Uterus (tissue), 2 donors: ENCODE measurements at regions not wholly inside any gene's neighbourhood (a gene's known extent, or its start where the extent isn't known, plus 50 kb on each side); places are given as distances from the start of the nearest gene placed in this dataset.

ENCODE experiments used
- CTCF ChIP-seq, 4 experiments: fragments of 200-600 bp in 2 of 4; fragments of 450-650 bp in 2 of 4; sonication (generic) in 2 of 4; IDR thresholded peaks; one replicate each; pipeline ENCODE4 v1.5.1; 2016 to 2019; ENCODE audit warnings: antibody characterized with exemption in 4 of 4, mild to moderate bottlenecking in 2 of 4, moderate library complexity in 1 of 4
- POLR2A ChIP-seq, 2 donors: fragments of 450-650 bp; IDR thresholded peaks; one replicate each; pipeline ENCODE4 v1.6.1; 2016; ENCODE audit warnings: antibody characterized with exemption in 2 of 2, mild to moderate bottlenecking in 1 of 2, moderate library complexity in 1 of 2

- TF ChIP-seq CTCF (IDR thresholded peaks at IDR 0.05) (no peak), POLR2A (IDR thresholded peaks at IDR 0.05) (no peak)
Observed at GRCh38 chr15:77921664-77922063, 155.8 kb downstream of the TBC1D2B start.
